ENCODE measurements at regions not wholly inside any gene's neighbourhood (a gene's known extent, or its start where the extent isn't known, plus 50 kb on each side); places are given as distances from the start of the nearest gene placed in this dataset.

DNA sequence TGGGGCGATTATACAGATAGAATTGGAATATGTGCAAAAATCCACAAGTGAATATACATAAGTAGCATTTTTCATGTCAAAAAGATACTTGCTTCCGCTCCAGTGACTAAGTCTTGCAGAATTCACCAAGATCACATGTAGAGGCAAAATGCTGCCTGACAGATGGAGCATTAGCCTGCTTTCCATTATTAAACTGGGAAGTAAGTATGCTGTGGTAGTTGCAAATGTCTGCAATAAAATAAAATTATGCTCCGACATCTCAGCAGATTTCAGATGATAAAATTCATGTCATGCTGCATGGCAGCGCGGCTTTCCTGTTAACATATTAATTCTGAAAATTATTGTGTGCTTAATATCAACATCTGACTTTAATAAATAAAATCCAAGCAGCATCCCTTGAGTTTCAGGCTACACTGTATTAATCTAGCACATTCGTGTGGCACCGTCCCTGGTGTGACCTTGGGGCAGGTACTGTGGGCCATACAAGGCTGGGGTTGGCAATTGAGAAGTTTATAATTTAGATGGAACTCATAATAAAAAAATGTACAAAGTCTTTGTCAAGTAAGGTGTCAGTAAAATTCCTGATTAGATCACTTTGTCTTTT lies 366.4 kb upstream of the ZP4 start:
- TF ChIP-seq, protein P1, sequence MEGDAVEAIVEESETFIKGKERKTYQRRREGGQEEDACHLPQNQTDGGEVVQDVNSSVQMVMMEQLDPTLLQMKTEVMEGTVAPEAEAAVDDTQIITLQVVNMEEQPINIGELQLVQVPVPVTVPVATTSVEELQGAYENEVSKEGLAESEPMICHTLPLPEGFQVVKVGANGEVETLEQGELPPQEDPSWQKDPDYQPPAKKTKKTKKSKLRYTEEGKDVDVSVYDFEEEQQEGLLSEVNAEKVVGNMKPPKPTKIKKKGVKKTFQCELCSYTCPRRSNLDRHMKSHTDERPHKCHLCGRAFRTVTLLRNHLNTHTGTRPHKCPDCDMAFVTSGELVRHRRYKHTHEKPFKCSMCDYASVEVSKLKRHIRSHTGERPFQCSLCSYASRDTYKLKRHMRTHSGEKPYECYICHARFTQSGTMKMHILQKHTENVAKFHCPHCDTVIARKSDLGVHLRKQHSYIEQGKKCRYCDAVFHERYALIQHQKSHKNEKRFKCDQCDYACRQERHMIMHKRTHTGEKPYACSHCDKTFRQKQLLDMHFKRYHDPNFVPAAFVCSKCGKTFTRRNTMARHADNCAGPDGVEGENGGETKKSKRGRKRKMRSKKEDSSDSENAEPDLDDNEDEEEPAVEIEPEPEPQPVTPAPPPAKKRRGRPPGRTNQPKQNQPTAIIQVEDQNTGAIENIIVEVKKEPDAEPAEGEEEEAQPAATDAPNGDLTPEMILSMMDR (IDR thresholded peaks at IDR 0.05; ENCODE audit: insufficient read depth, low read depth, low read length): no peak
- Histone ChIP-seq H3K4me3 (ENCODE audit: low read depth, low read length) (no peak overlapping the region), H3K36me3 (ENCODE audit: control insufficient read depth, insufficient read depth, low read length) (no peaks in the 10 kb centered on the region), H3K27me3 (ENCODE audit: control insufficient read depth, insufficient read depth, low read length) (no peaks in the 10 kb centered on the region)
- no peak for DNase-seq (ENCODE audit: low read depth)
- ChIA-PET POLR2A (no interaction called here), CTCF (no interaction called here)

DNA sequence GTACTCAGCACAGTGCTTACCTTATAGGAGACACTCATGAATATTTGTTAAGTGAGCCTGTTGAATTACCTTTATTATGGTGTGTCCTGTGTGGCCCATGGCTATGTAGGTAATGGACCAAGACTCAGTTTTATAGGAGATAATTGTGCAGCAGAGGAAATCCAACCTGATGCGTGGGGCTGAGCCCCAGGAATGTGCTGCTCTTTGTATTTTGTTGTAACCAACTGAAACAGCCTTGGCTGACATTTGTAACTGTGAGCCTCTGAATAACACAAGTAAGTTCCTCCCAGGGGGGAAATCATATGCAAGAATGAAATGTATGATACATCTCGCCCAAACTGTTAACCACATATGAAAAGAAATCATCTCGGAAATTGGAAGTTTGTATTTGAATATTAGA lies 364.2 kb upstream of the ZP4 start:
- no peak overlapping the region for H3K4me3 ChIP-seq (ENCODE audit: low read depth, low read length)
- POLR2A ChIA-PET: no interaction called here
- H3K27me3 ChIP-seq (ENCODE audit: control insufficient read depth, insufficient read depth, low read length): no peaks in the 10 kb centered on the region
- no peaks in the 10 kb centered on the region for H3K36me3 ChIP-seq (ENCODE audit: control insufficient read depth, insufficient read depth, low read length)
- DNase-seq (ENCODE audit: low read depth): no peak
- TF ChIP-seq, protein P1 (IDR thresholded peaks at IDR 0.05; ENCODE audit: insufficient read depth, low read depth, low read length): no peak
- CTCF ChIA-PET: no interaction called here

DNA sequence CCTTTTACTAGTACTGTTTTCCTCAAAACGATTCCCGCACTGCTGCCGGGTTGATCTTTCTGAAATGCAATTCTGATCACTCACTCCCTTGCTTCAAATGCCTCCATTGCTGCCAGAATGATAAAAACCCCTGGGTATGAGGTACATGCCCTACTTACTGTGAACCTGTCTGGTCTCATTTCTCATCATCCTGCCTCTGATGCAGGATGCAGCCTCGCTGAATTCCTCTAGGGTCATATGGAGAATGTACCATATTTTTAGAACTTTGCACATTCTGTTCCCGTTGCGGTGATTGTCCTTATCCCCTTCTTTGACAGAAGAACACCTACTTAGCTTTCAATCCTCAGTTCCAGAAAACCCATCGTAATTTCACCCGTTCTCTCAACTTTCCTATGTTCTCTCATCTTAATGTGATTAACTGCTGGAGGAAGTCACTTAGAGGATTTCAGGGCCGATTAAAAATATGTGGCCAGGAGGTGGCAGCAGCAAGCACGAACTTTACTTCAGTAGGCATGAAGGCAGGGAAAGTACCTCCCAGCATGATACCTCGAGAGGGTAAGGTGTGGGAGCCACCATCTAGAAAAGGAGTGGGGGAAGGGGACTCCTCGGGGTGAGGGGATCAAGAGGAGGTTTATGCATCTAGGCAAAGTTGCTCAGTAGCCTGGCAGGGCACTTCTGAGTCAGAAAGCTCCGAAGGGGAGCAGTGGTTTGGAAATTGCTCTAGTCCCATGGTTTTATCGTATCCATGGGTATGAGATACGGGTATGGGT lies 361.5 kb upstream of the ZP4 start:
- Histone ChIP-seq H3K36me3 (ENCODE audit: control insufficient read depth, insufficient read depth, low read length) (no peaks in the 10 kb centered on the region), H3K4me3 (ENCODE audit: low read depth, low read length) (no peak overlapping the region), H3K27me3 (ENCODE audit: control insufficient read depth, insufficient read depth, low read length) (no peaks in the 10 kb centered on the region)
- DNase-seq (ENCODE audit: low read depth): no peak
- TF ChIP-seq, protein P1 (IDR thresholded peaks at IDR 0.05; ENCODE audit: insufficient read depth, low read depth, low read length): peak; percentile 16; the same call in 1 of the 2 replicates
- CTCF ChIA-PET: no interaction called here
- POLR2A ChIA-PET: no interaction called here

DNA sequence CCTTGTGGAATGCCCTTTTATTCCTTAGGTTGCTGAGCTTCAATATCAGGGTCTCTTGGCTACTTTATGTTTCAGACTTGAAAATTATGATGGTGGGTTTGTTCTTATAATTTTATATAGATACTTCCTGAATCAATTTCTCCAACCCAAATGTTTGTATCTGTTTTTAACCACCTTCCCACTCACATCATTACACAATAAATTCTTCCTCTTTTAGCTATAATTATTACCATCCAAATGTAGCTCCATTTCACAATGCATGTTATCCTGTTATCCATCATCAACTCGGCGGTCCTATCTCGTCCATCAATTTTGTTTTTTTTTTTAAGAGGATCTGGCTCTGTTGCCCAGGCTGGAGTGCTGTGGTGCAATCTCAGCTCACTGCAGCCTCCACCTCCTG lies 357.6 kb upstream of the ZP4 start:
- ChIA-PET CTCF (interaction anchor here (0.5 to 0.6 kb wide), 2 partner anchors 78 to 214 kb away, joined by 3 read pairs; no protein-coding TSS in a partner anchor), POLR2A (no interaction called here)
- H3K27me3 ChIP-seq (ENCODE audit: control insufficient read depth, insufficient read depth, low read length): no peaks in the 10 kb centered on the region
- TF ChIP-seq, protein P1 (IDR thresholded peaks at IDR 0.05; ENCODE audit: insufficient read depth, low read depth, low read length): no peak
- H3K4me3 ChIP-seq (ENCODE audit: low read depth, low read length): no peak overlapping the region
- DNase-seq (ENCODE audit: low read depth): no peak
- no peaks in the 10 kb centered on the region for H3K36me3 ChIP-seq (ENCODE audit: control insufficient read depth, insufficient read depth, low read length)

DNA sequence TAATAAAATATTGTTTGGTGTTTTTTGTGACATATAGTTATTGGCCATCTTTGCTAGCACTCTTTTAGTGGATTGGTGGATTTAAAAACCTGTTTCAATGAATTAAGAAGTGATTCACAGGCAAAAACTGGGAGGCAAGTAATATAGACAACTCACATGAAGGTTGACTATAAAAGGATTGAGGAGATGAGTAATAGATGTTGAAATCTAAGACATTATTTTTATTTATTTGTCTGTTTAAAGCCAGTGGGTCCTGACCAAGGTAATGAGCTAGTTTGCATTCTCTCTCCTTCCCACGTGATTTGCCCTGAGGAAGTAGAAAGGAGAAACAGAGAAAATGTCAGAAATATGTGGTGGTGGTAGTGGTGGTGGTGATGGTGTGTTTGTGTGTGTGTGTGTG lies 351.5 kb upstream of the ZP4 start:
- DNase-seq (ENCODE audit: low read depth): no peak
- ChIA-PET POLR2A (no interaction called here), CTCF (no interaction called here)
- TF ChIP-seq, protein P1 (IDR thresholded peaks at IDR 0.05; ENCODE audit: insufficient read depth, low read depth, low read length): no peak
- Histone ChIP-seq H3K27me3 (ENCODE audit: control insufficient read depth, insufficient read depth, low read length) (no peaks in the 10 kb centered on the region), H3K4me3 (ENCODE audit: low read depth, low read length) (no peak overlapping the region), H3K36me3 (ENCODE audit: control insufficient read depth, insufficient read depth, low read length) (no peaks in the 10 kb centered on the region)

Measured in BJ (cell line).